GM19372 (cell line): ENCODE measurements at regions not wholly inside any gene's neighbourhood (a gene's known extent, or its start where the extent isn't known, plus 50 kb on each side); places are given as distances from the start of the nearest gene placed in this dataset.
"Not testable (repeated sequence)": the region's sequence is repeated elsewhere in the genome, so short reads cannot be mapped to it uniquely, and the experiment has no call there.

Experiments used
- ATAC-seq: cut with Tn5 transposase; IDR thresholded peaks from one replicate; pipeline ENCODE4 v1.9.1; 2021; ENCODE audit warnings: mild to moderate bottlenecking, low read depth, moderate library complexity; ENCODE audit not compliant: unreplicated experiment

- ATAC-seq: no peak
Observed at GRCh38 chr5:159571501-159572244, 241.4 kb upstream of the IL12B start.

GRCh38 chr5:159576902-159577301, 246.6 kb upstream of the IL12B start:
- ATAC-seq: no peak

GRCh38 chr5:159581502-159582249, 251.4 kb upstream of the IL12B start:
- no peak for ATAC-seq

GRCh38 chr5:159582756-159583541, 252.7 kb upstream of the IL12B start:
- no peak for ATAC-seq

GRCh38 chr5:159586921-159587320, 256.6 kb upstream of the IL12B start:
- ATAC-seq: no peak

DNA sequence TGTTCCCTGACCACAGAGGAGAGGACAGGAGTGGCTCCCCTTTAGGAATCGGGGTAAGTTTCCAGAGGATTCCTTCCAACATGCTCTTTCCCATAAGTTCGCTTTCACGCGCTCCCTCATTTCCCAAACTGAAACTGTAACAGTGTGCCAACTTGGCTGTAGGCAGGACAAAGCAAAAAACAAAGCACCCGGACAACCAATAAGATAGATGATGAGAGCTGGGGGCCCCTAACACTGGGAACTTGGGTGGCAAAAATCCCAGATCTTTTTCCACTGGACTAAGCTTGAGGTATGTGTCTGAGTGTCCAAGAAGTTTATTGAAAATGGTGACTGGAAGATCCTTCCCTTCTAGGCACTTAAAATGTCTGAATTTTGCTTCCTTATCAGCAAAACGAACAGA, 258.7 kb upstream of the IL12B start:
- ATAC-seq: no peak

- ATAC-seq: no peak
Observed at GRCh38 chr5:159593518-159594073, 263.3 kb upstream of the IL12B start.

DNA sequence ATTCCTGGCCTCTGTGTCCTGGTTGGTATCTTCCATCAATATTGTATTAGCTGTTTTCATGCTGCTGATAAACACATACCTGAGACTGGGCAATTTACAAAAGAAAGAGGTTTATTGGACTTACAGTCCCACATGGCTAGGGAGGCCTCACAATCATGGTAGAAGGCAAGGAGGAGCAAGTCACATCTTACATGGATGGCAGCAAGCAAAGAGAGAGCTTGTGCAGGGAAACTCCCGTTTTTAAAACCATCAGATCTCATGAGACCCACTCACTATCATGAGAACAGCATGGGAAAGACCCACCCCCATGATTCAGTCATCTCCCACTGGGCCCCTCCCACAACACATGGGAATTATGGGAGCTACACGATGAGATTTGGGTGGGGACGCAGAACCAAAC, 265.3 kb upstream of the IL12B start:
- ATAC-seq: not testable (repeated sequence)

- no peak for ATAC-seq
Observed at GRCh38 chr5:159601216-159601615, 270.9 kb upstream of the IL12B start.

- no peak for ATAC-seq
Observed at GRCh38 chr5:159602434-159602833, 272.1 kb upstream of the IL12B start.

DNA sequence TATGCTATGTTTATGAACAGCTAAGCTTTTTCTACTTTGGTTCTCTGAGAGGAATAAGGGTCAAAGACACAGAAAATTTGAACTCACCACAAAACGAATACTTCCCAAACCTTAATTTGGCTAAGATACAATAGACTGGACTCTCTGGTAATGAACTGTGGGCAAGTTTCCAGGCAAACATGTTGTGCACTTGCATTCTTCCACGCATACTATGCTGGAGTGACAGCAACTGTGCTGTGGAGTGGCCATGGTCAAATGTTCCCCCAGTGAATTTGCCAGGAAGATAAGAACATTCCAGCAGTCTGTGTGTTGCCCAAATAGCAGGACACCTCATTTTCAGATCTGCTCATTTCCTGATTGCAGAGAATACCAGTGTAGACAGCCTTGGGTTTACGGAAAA, 275.3 kb upstream of the IL12B start:
- ATAC-seq: no peak

GRCh38 chr5:159609359-159609758, 279.1 kb upstream of the IL12B start:
- ATAC-seq: no peak

DNA sequence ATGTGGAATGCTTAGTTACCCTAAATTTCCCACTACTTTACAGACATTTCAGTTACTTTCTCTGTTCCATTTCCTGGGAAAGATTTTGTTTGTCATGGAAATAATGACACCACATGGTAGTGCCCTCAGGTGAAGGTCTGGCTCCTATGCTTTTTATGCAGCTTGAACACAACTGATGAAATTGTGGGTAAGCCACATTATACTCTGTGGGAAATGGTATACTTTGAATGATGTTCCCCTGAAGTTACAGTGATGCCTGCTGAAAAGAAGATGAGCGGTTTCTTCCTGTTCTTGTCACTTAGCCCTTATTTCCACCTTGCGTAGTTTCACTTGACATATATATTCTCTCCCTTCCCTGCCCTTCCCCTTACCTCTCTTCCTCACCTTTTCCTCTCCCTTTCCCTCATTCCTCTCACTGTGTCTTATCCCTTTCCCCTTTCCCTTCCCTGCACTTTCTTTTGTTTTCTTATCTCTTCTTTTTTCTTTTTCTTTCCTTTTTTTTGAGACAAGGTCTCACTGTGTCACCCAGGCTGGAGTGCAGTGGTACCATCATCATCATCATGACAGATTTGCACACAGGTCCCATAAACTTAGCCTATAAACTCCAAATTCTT, 280.8 kb upstream of the IL12B start:
- no peak for ATAC-seq

GRCh38 chr5:159616952-159617351, 286.7 kb upstream of the IL12B start:
- ATAC-seq: no peak

GRCh38 chr5:159619826-159620225, 289.5 kb upstream of the IL12B start:
- ATAC-seq: no peak

- ATAC-seq: no peak
Observed at GRCh38 chr5:159620853-159621540, 290.7 kb upstream of the IL12B start.

DNA sequence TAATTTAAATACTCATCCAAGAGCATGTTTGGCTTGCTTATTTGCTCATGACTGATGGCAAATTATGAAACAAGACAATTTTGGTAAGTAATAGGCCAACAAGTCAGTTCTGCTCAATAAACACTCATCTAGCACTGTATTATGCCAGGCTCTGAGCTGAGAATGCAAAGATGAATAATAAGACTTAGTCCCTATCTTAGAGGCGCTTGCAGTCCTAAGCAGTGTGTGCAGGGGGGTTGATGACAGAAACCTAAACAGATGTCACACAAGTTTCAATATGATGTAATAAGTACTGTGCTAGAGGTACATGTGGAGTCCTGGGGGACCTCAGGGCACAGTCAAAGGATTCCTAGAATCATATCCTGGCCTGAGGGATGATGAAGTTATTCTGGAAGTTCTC, 287.6 kb upstream of the ADRA1B start:
- ATAC-seq: no peak

GRCh38 chr5:159629158-159629557, 287.1 kb upstream of the ADRA1B start:
- ATAC-seq: no peak

DNA sequence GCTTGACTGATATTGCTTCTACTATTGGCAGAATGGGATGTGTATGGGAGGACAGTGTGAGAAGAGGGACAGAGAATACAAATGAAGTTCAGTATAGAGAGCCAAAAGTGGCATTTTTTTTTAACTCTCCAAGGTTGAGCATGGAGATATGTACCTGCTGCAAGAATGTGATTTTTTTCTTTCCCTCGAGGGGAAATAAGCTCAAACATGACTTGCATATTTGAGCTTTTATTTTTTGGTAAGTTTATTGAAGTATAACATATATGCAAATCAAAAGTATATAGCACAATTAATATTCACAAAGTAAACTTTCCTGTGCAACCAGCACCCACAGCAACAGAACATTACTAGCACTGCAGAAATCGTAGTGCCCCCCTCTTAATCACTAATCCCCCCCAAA, 285.7 kb upstream of the ADRA1B start:
- ATAC-seq: no peak

DNA sequence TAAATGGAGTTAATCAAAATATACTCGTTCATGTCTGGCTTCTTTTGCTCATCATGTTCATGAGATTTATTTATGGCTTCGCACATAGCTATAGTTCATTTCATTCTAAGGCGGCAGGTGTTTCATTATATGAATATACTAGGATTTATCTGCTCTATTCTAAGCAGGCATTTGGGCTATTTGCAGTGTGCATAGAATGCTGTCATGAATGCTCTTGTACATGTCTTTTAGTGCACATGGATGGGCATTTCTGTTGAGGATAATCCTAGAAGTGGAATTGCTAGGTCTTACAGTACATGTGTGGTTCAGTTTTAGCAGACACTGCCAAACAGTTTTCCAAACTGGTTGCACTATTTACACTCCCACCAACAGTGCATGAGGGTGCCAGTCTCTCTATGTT, 285.3 kb upstream of the ADRA1B start:
- ATAC-seq: no peak
